OCI-LY7 (cell line): ENCODE measurements at regions not wholly inside any gene's neighbourhood (a gene's known extent, or its start where the extent isn't known, plus 50 kb on each side); places are given as distances from the start of the nearest gene placed in this dataset.

Source experiments
- BruUV-seq: library from RNA; stranded (reverse); fragments of 400-500 nt; replicated peaks from 2 replicates; lab custom pipeline; 2021; lab: Mats Ljungman, UMichigan
- CTCF ChIA-PET: fragments of 300-600 bp; sonication (Branson Sonifier 250); formaldehyde crosslinking; loops from one replicate; lab custom pipeline; 2022; ENCODE audit warnings: antibody characterized with exemption; ENCODE audit not compliant: unreplicated experiment; lab: Charles Lee
- POLR2A ChIA-PET: fragments of 300-600 bp; sonication (Branson Sonifier 250); formaldehyde crosslinking; loops from one replicate; lab custom pipeline; 2022; ENCODE audit warnings: antibody characterized with exemption; lab: Charles Lee
- DNase-seq: peaks from one replicate; pipeline ENCODE4 v3.0.0-alpha.2; 2015; ENCODE audit warnings: low spot score
- H2AFZ ChIP-seq: fragments of 200-600 bp; sonication (generic), shearing (Covaris generic); 2 replicates; pipeline ENCODE4 v1.6.1; 2014; ENCODE audit warnings: mild to moderate bottlenecking, antibody characterized with exemption, low read length, moderate library complexity
- H3K27ac ChIP-seq: fragments of 200-600 bp; sonication (generic); 2 replicates; pipeline ENCODE4 v1.5.1; 2014; ENCODE audit warnings: mixed run types, low read depth, mild to moderate bottlenecking, moderate library complexity, low read length, inconsistent platforms; ENCODE audit not compliant: poor library complexity, severe bottlenecking
- H3K36me3 ChIP-seq: fragments of 200-600 bp; sonication (generic); 2 replicates; pipeline ENCODE4 v1.6.1; 2014; ENCODE audit warnings: mild to moderate bottlenecking, antibody characterized with exemption, low read length, moderate library complexity, mixed read lengths; ENCODE audit not compliant: insufficient read depth
- H3K4me1 ChIP-seq: fragments of 200-600 bp; sonication (generic); 2 replicates; pipeline ENCODE4 v1.5.1; 2014; ENCODE audit warnings: mild to moderate bottlenecking, low read length; ENCODE audit not compliant: insufficient read depth, poor library complexity, severe bottlenecking
- H3K4me2 ChIP-seq: fragments of 200-600 bp; sonication (generic); 2 replicates; pipeline ENCODE4 v1.6.1; 2014; ENCODE audit warnings: mild to moderate bottlenecking, low read length
- H3K4me3 ChIP-seq: fragments of 200-600 bp; sonication (generic); 2 replicates; pipeline ENCODE4 v1.5.1; 2014; ENCODE audit warnings: mild to moderate bottlenecking, low read depth, low read length; ENCODE audit not compliant: poor library complexity, severe bottlenecking
- H3K79me2 ChIP-seq: fragments of 200-600 bp; sonication (generic); 2 replicates; pipeline ENCODE4 v1.6.1; 2016; ENCODE audit warnings: low read depth, mild to moderate bottlenecking, low read length, moderate library complexity, mixed read lengths; ENCODE audit not compliant: insufficient read depth
- H3K9me2 ChIP-seq: fragments of 200-600 bp; sonication (generic); 2 replicates; pipeline ENCODE4 v1.6.1; 2016; ENCODE audit warnings: mild to moderate bottlenecking, low read length, mixed read lengths; ENCODE audit not compliant: insufficient read depth
- H3K9me3 ChIP-seq: fragments of 200-600 bp; sonication (generic); 2 replicates; pipeline ENCODE4 v1.6.1; 2014; ENCODE audit warnings: mild to moderate bottlenecking, mixed run types, low read length, mixed read lengths
- H4K20me1 ChIP-seq: fragments of 200-600 bp; sonication (generic); 2 replicates; pipeline ENCODE4 v1.6.1; 2014; ENCODE audit warnings: mild to moderate bottlenecking, antibody characterized with exemption, low read length, moderate library complexity, mixed read lengths; ENCODE audit not compliant: insufficient read depth
- EZH2phosphoT487 ChIP-seq: fragments of 200-600 bp; sonication (generic); IDR thresholded peaks from 2 replicates; pipeline ENCODE4 v1.6.1; 2018; ENCODE audit warnings: low read depth, borderline replicate concordance, mild to moderate bottlenecking, mixed run types, antibody characterized with exemption, low read length, moderate library complexity, mixed read lengths
- intact Hi-C: fragments of 100-400 bp; cut with micrococcal nuclease; formaldehyde crosslinking; loops from one replicate; pipeline ENCODE4 v1.10.0; 2022; ENCODE audit not compliant: unreplicated experiment
- TF ChIP-seq, protein P1 (sequence below): fragments of 200-600 bp; sonication (generic); conservative IDR thresholded peaks from 2 replicates; pipeline ENCODE4 v1.5.1; 2014; ENCODE audit warnings: mild to moderate bottlenecking, antibody characterized with exemption, low read length, moderate library complexity, mixed read lengths

DNA sequence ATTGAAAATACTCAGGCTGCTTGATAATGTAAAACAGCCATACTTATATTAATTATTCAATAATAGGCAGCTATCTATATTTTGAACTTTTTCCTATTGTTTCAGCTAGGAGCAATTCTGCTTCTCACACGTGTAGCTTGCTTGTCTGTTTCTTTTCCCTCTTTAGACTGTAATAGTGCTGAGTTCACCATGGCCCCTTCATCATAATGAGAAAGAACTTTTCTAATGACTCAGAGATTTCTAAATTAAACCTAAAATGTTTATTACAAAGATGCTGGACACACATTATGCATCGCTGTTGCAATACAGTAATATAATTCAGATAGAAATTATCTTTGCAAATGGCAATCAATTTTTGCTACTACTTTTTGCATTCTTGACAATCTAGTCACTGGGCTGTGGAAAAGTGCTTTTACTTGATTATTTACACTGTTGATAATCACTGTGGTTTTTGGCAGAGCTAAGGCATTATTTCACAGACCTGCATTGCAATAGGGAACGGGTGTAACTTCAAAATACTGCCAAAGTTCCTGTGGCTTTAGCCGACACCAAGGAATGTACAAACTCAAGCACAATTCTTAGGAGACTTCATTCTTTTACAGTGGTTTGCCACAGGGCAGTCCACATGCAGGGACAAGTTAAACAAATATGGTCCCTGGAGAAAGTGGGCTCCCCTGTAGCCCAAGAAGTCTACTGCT is 281.0 kb upstream of the TBL1XR1 start:
- Histone ChIP-seq H3K4me2 (no peak overlapping the region), H2AFZ (no peak overlapping the region), H3K9me3 (no peaks in the 10 kb centered on the region), H3K4me3 (no peak overlapping the region), H3K27ac (no peak overlapping the region), H4K20me1 (no peaks in the 10 kb centered on the region), H3K79me2 (no peaks in the 10 kb centered on the region), H3K9me2 (no peaks in the 10 kb centered on the region), H3K36me3 (no peaks in the 10 kb centered on the region), H3K4me1 (no peaks in the 10 kb centered on the region)
- no TSS peak for BruUV-seq
- ChIA-PET POLR2A (no interaction called here), CTCF (no interaction called here)
- intact Hi-C loops, result no loop called here
- no peak for DNase-seq
- TF ChIP-seq EZH2phosphoT487, result no peak
- TF ChIP-seq, protein P1, sequence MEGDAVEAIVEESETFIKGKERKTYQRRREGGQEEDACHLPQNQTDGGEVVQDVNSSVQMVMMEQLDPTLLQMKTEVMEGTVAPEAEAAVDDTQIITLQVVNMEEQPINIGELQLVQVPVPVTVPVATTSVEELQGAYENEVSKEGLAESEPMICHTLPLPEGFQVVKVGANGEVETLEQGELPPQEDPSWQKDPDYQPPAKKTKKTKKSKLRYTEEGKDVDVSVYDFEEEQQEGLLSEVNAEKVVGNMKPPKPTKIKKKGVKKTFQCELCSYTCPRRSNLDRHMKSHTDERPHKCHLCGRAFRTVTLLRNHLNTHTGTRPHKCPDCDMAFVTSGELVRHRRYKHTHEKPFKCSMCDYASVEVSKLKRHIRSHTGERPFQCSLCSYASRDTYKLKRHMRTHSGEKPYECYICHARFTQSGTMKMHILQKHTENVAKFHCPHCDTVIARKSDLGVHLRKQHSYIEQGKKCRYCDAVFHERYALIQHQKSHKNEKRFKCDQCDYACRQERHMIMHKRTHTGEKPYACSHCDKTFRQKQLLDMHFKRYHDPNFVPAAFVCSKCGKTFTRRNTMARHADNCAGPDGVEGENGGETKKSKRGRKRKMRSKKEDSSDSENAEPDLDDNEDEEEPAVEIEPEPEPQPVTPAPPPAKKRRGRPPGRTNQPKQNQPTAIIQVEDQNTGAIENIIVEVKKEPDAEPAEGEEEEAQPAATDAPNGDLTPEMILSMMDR, result no peak

DNA sequence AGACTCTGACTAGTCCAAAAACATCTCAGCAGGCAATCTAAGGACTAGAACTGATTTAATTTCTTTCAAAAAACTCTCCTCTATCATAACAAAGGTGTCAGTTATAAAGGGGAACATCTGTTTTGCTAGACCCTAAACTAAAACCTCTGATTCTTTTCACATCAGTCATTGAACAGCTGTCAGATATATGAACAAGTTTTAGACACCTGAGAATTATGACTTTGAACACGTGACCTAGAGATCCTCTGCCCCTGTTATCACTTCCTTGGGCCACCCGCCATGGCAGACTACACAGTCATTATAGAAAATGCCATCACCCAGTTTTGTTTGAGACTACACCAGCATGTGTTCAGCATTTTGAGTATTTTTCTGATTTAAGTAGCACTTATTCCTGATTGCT is 282.3 kb upstream of the TBL1XR1 start:
- BruUV-seq, result no TSS peak
- POLR2A ChIA-PET, result interaction anchor here (0.6 kb wide), 1 partner anchor 27 kb away, joined by 3 read pairs; no protein-coding TSS in a partner anchor

More for the DNA sequence above, 282.3 kb upstream of the TBL1XR1 start:
- H3K27ac ChIP-seq, result no peak overlapping the region
- H2AFZ ChIP-seq, result 0 out of 2 replicates have a peak overlapping the region, but pooled peaks have one; percentile 15
- no peaks in the 10 kb centered on the region for H3K79me2 ChIP-seq
- intact Hi-C loops, result no loop called here
- TF ChIP-seq, protein P1, result no peak
- TF ChIP-seq EZH2phosphoT487, result no peak
- H3K4me1 ChIP-seq, result no peaks in the 10 kb centered on the region
- H3K9me3 ChIP-seq, result no peaks in the 10 kb centered on the region
- CTCF ChIA-PET, result no interaction called here
- H3K4me2 ChIP-seq, result no peak overlapping the region
- no peaks in the 10 kb centered on the region for H4K20me1 ChIP-seq
- H3K9me2 ChIP-seq, result no peaks in the 10 kb centered on the region
- DNase-seq, result no peak
- H3K36me3 ChIP-seq, result no peaks in the 10 kb centered on the region
- no peak overlapping the region for H3K4me3 ChIP-seq
